ENCODE measurements at regions not wholly inside any gene's neighbourhood (a gene's known extent, or its start where the extent isn't known, plus 50 kb on each side); places are given as distances from the start of the nearest gene placed in this dataset.

DNA sequence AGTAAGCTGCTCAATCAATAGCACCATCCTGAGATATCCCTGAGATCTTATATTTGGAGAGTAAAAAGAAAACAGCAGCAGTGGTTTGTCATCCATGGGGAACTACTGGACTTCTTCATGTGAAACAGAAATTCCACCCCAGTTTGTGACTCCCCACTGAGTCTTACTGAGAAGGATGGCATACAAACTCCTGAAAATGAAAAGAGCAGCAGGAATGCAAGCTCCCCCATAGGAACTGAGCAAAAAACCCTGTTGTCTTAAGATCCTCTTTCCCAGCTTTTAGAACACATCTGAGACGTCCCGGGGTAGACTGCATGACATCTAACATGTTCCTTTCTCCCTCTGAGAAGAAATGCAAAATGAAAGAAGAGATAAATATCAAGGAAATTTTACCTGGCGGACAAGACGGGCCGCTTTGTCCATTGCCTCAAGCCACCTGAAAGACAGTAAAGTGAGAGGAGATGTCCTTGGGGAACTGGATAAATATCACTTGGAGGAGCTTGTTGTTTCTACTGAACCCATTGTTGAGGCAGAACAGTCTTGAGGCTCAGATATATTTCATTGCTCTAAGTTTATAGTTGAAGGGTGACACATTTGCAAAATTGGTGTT, 117.1 kb downstream of the NUDT12 start:
- TF ChIP-seq POLR2A (IDR thresholded peaks at IDR 0.05; ENCODE audit: low read depth, low read length) = no peak
- no peak for TF ChIP-seq POLR2AphosphoS5 (IDR thresholded peaks at IDR 0.05; ENCODE audit: low read depth, low read length)

Data from GM12892 (cell line).